ENCODE measurements at regions not wholly inside any gene's neighbourhood (a gene's known extent, or its start where the extent isn't known, plus 50 kb on each side); places are given as distances from the start of the nearest gene placed in this dataset.

DNA sequence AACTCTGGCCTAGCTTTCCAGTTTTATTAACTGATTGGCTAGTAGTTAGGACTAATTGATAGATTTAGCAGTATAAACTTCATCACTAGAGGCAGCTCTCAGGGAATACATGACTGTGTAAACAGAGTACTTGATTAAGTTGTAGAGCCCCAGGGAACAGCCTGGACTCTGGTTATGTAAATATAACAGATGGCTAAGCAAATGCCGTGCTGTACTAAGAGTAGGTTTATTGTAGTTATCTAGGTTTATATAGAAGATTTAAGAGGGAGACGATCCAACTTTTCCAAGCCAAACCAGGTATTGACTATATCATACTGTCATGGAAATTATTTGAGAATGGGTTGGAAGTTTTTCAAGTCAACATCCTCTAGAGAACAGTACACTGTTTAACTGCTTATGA lies 463.4 kb upstream of the GRID2 start:
- DNase-seq = no peak

- no peak for DNase-seq
These were observed 457.5 kb upstream of the GRID2 start for GRCh38 chr4:91846233-91846632.

GRCh38 chr4:91851456-91851855 lies 452.3 kb upstream of the GRID2 start:
- no peak for DNase-seq

DNA sequence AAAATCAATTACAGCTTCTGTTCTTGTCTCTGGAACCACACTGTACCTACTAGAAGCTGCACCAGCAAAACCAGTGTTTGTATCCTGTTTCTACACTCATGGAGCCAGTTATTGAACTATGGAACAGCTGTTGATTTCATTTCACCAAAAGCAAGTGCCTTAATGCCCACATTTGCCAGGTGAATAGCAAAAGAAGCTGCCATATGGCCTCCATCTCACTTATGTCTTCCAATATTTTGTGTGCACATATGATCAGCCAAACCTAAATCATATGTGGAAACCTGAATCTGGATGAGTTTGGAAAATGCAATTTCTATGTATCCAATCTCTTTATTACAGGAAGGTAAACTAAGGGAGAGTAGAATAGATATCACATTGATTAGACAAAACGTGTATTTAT lies 415.8 kb upstream of the GRID2 start:
- no peak for DNase-seq

GRCh38 chr4:91891217-91891616 lies 412.5 kb upstream of the GRID2 start:
- peak in 1 of 5 experiments; percentile 8 for DNase-seq

DNA sequence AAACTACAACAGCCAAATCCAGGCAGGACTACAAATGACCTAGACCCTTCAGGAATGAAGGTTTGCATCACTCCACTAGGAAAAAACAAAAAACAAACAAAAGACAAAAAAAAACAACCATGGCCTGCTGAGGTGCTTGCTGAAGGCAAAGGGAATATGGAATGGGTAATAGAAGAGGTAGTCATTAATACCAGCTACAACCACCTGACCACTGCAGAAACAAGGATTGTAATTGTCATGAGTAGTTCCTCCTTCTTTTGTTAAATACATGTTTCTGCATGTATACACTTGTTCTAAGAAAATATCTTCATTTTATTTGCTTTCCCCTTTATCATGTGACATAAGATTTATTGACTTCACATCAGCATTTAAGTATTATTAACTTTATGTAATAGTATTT lies 409.8 kb upstream of the GRID2 start:
- no peak for DNase-seq

DNA sequence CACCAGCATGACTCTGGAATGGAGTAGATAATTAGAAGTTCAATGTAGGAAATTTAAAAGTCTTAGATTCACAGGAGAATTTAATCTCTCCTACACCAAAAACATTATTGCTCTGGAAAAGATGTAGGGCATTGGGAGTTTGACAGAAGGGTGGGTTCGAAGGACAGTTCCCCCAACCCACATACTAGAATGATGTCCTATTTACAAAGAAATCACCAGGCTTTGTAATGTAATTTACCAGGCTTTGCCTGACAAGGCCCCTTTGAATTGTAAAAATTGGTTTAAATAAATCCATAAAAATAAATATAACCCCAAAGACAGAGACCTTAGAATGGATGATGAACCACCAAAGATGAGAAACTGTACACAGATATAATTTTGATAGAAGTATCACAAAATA lies 399.2 kb upstream of the GRID2 start:
- DNase-seq = no peak

DNA sequence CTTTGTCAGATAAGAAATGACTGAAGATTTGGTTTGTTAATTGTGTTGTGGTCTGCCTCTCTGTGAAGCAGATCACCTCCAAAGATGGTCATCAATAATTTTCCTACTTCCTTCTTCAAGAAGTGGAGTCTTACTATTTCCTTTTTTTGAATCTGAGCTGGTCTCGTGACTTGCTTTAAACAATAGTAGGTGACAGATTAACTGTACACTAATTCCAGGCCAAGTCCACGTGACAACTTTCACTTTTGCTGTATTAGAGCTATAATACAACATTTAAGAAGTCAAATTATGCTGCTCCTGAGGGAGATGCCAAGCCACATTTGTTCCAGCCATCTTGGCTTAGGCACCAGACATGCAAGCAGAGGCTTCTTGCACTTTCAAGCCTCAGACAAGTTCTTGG lies 393.8 kb upstream of the GRID2 start:
- no peak for DNase-seq

- DNase-seq = no peak
These were observed 389.5 kb upstream of the GRID2 start for GRCh38 chr4:91914176-91914804.

DNA sequence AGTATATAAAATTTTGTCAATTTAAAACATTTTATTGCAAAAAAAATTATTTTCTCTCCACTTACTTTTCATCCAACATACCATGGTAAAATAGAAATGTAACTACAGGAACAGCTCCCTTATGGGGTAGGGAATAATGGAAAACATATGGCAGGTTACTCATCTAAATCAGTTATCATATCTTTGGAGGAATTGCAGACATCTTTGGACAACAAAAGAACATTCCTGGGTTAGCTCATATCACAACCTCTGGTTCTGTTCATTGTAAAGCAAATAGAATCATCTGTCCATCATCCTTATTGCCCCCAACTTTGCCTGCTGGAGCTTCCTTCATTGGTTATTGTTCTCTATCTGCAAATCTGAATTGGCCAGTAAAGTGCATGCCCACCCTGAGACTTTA lies 387.5 kb upstream of the GRID2 start:
- no peak for DNase-seq

DNA sequence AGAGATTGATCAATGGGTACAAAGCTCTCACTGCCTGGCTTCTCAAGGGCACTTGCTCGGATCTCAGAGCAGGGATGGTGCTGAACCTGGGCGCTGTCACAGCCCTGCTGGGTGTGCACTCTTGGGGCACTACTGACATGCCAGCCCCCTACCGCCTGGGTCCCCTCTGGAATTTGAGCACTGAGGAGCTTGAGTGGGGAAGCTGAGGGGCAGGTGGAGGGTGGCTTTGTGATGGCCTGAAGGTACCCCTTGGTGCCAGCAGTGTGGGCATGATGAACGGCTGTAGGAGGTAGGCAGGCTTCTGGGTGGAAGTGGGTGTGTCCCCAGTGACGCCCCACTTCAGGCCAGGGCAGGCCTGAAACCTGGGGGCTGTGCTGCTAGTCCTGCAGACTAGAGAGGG lies 379.1 kb upstream of the GRID2 start:
- DNase-seq = no peak

GRCh38 chr4:91935217-91935616 lies 368.5 kb upstream of the GRID2 start:
- no peak for DNase-seq

DNA sequence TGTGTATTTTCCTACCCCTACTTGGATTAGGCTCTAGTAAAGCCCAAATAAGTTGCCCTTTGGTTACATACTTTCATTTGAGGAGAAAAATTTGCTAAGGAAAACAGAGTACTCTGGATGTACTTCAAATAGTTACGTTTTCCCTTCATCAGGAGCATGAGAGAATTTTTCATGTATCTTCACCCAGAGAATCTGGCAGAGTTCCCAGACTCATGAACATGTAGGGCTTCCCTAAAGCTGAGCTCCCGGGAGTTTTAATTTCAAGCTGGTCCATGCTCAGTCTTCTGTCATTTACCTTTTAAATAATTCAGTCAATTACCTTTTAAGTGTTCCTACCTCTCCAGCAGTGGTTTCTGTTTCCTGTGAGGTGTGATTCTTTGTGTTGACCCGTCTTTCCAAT lies 367.5 kb upstream of the GRID2 start:
- no peak for DNase-seq

DNA sequence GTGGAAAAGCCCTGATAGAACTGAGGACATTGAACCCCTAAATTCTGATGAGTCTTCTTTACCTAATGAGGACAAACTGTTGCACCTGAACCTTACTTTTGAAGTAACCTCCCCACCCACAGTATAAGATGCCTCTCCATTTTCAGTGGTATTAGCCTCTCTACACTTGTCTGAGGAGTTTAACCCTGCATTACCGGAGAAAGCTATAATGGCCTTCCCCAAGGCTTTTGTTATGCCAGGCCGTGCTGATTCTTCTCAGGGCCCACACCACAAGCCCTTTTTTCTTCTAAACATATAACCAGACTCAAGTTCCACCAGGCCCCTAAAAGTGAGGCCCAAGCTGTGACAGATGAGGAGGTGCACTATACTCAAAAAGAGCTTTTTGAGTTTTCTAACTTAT lies 345.8 kb upstream of the GRID2 start:
- DNase-seq = no peak

DNA sequence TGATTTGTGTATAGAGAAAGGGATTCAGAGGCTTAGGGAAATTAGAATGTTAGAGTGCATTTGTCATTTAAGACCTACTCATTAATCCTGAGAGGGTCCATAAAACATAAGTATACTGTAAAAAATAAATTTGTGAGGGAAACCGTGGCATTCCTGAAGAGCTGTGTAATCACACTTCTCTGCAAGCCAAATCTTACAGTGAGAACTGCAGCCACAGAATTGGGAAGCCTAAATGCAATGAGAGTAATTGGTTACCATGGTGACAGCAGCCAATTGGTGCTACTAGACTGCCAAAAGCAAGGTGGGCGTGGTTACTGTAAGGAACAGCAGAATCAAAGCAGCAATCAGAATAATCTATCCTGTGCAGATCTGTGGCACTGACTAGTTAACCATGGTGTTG lies 345.2 kb upstream of the GRID2 start:
- no peak for DNase-seq

DNA sequence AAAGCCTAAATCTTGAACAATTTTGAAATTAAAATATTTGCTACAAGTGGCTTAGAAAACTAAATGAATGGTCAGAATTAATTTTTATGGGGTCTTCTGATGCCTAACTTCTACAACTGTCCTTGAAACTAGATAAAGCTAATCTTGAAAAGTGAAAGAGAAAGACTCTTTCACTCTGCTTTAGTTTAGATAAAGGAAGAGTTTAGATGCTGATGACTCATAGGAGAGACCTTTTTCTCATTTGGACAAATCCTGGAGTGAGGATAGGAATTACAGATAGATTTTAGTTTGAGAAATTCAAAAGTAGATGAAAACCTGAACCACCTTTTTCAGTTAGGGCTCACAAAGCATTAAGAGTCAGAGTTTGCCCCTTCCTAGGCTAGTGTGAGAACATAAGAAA lies 342.3 kb upstream of the GRID2 start:
- no peak for DNase-seq

- peak in 1 of 5 experiments; percentile 2 for DNase-seq
These were observed 340.3 kb upstream of the GRID2 start for GRCh38 chr4:91963486-91963885.

DNA sequence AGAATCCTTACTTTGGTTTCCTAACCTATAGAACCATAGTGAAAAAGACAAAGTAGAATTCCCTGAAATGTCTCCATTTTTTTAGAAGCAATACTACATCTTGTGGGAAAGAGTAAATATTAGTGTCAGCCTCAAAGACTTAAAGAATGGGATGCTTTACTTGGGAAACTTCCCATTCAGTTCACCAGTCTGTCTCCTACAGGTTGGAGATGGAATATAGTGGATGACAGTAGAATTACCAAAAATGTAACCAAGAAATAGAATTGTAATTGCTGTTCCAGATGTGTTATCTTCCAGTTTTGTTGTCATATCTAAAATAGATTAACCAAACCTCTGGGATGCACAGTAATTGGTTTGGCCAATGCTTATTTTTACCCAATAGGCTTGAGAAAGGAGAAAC lies 338.6 kb upstream of the GRID2 start:
- no peak for DNase-seq

DNA sequence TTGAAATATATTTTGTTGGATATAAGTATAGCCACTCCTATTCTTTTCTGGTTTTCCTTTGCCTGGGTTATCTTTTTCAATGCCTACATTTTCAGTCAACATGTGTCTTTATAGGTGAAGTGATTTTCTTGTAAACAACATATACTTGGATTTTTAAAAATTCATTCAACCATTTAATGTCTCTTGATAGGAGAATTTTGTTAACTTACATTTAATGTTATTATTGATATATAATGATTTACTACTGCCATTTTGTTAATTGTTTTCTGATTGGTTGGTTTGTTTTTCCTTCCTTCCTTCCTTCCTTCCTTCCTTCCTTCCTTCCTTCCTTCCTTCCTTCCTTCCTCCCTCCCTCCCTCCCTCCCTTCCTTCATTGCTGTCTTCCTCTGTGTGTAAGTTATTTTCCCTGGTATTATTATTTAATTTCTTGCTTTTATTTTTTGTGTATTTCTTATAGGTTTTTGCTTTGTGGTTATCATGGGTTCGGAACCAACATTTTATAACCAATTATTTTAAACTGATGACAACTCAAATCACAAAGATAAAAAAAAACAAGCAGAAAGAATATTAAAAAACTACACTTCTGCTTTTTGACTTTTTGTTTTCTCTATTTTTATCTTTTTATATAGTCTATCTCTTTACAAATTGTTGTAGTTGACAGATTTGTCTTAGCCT lies 330.1 kb upstream of the GRID2 start:
- DNase-seq = no peak

- no peak for DNase-seq
These were observed 319.3 kb upstream of the GRID2 start for GRCh38 chr4:91984466-91984865.

DNA sequence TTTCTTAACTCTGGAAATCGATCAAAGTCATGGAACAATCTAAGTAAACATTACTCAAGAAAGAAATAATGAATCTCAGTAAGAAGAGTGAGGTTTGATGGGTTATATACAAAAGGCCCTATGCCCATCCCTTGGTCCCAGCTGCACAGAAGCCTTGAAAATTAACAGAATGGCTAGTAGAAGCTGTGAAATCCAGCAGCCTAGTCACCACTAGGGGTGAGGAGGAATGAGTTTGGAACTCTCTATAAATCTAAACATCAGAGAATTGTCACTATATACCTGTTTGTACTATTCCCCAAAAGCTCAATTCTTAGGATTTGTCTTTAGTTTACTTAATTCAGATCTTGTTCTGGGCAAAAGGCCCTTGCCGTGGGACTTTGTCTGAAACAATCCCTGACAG lies 313.9 kb upstream of the GRID2 start:
- no peak for DNase-seq

- no peak for DNase-seq
These were observed 313.0 kb upstream of the GRID2 start for GRCh38 chr4:91990726-91991125.

GRCh38 chr4:91997045-91997444 lies 306.7 kb upstream of the GRID2 start:
- DNase-seq = no peak

- DNase-seq = no peak
These were observed 290.6 kb upstream of the GRID2 start for GRCh38 chr4:92012899-92013867.

Data from T-helper 2 cell (primary cell).